ENCODE measurements at regions not wholly inside any gene's neighbourhood (a gene's known extent, or its start where the extent isn't known, plus 50 kb on each side); places are given as distances from the start of the nearest gene placed in this dataset.

DNA sequence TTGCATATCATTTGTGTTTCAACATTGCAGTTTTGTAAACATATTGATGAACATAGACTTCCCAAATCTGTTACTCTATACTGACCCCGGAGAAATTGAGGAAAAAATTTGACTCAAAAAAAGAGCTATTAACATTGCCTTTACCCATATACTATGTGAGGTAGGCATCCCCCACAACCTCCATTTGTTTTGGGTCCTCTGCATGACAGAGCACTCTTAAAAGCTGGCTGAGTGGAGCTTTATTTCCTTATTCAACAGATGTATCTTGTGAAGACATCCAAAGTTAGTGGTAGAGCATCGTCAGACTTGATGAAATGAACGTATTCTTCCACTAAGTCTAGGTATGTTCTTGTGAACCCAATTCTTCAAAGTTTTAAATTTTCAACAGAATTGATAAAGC is 310.5 kb downstream of the CDH9 start:
- no peak overlapping the region for H2BK120ac ChIP-seq (ENCODE audit: low read depth, low read length, poor library complexity, severe bottlenecking)
- no peaks in the 10 kb centered on the region for H3K9me3 ChIP-seq (ENCODE audit: control insufficient read depth, low read depth, low read length)
- H4K91ac ChIP-seq (ENCODE audit: insufficient read length, low read depth, low read length), result no peak overlapping the region
- H3K9ac ChIP-seq (ENCODE audit: extremely low read depth, insufficient read length, low read length), result no peak overlapping the region
- H3K79me1 ChIP-seq (ENCODE audit: insufficient read depth, low read depth, low read length, poor library complexity, severe bottlenecking), result no peaks in the 10 kb centered on the region
- no peaks in the 10 kb centered on the region for H3K23me2 ChIP-seq (ENCODE audit: insufficient read length, low read depth, low read length, poor library complexity, severe bottlenecking)
- H3K27ac ChIP-seq (ENCODE audit: insufficient read length, low read depth, low read length), result no peak overlapping the region
- Mint-ChIP-seq H3K4me3 (no peak overlapping the region), H3K36me3 (ENCODE audit: insufficient read depth in 1 of 3, low read depth in 3 of 3) (peaks cover 0 to 2% (median 0%) of the 10 kb centered on the region in 3 experiments; a peak in 2 of 7 replicates), H3K4me1 (peaks cover 7 to 8% of the 10 kb centered on the region in 2 experiments), H3K27ac (peak overlapping the region in 1 of 3 experiments; percentile 26; a peak in 2 of 7 replicates), H3K27me3 (ENCODE audit: low read depth) (no peaks in the 10 kb centered on the region), H3K9me3 (no peaks in the 10 kb centered on the region; a peak in 1 of 5 replicates)
- H3K27me3 ChIP-seq (ENCODE audit: insufficient read depth, low read length), result no peaks in the 10 kb centered on the region
- H3K4ac ChIP-seq (ENCODE audit: low read depth, low read length), result no peak overlapping the region
- no peak overlapping the region for H4K5ac ChIP-seq (ENCODE audit: insufficient read length, low read depth, low read length)
- H2AK5ac ChIP-seq (ENCODE audit: insufficient read length, low read length), result no peak overlapping the region
- no peak overlapping the region for H2BK15ac ChIP-seq (ENCODE audit: low read depth, low read length)
- no peak overlapping the region for H3K4me2 ChIP-seq (ENCODE audit: insufficient read depth, insufficient read length, low read length)
- H3K79me2 ChIP-seq (ENCODE audit: insufficient read depth, low read length), result no peaks in the 10 kb centered on the region
- TF ChIP-seq, protein P1, sequence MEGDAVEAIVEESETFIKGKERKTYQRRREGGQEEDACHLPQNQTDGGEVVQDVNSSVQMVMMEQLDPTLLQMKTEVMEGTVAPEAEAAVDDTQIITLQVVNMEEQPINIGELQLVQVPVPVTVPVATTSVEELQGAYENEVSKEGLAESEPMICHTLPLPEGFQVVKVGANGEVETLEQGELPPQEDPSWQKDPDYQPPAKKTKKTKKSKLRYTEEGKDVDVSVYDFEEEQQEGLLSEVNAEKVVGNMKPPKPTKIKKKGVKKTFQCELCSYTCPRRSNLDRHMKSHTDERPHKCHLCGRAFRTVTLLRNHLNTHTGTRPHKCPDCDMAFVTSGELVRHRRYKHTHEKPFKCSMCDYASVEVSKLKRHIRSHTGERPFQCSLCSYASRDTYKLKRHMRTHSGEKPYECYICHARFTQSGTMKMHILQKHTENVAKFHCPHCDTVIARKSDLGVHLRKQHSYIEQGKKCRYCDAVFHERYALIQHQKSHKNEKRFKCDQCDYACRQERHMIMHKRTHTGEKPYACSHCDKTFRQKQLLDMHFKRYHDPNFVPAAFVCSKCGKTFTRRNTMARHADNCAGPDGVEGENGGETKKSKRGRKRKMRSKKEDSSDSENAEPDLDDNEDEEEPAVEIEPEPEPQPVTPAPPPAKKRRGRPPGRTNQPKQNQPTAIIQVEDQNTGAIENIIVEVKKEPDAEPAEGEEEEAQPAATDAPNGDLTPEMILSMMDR (conservative IDR thresholded peaks at IDR 0.05), result no peak
- no peak overlapping the region for H2BK12ac ChIP-seq (ENCODE audit: insufficient read length, low read depth, low read length)
- no peak overlapping the region for H3K23ac ChIP-seq (ENCODE audit: insufficient read length, low read depth, low read length)
- no peaks in the 10 kb centered on the region for H3K4me1 ChIP-seq (ENCODE audit: insufficient read depth, low read length)
- no peak overlapping the region for H2BK5ac ChIP-seq (ENCODE audit: insufficient read length, low read length)
- no peak overlapping the region for H2BK20ac ChIP-seq (ENCODE audit: low read depth, low read length, poor library complexity, severe bottlenecking)
- no peak for DNase-seq
- no CpG with 5 or more reads among the region's 3 CpGs for WGBS (ENCODE audit: extremely low coverage, insufficient read length, low lambda C conversion rate)
- no peak overlapping the region for H3T11ph ChIP-seq (ENCODE audit: low read length)
- H3K56ac ChIP-seq (ENCODE audit: insufficient read length, low read depth, low read length), result no peak overlapping the region
- H4K8ac ChIP-seq (replicated peaks; ENCODE audit: insufficient read length, low read depth, low read length), result no peak overlapping the region
- H4K20me1 ChIP-seq (ENCODE audit: control insufficient read depth, insufficient read depth, insufficient read length), result no peaks in the 10 kb centered on the region
- H3K14ac ChIP-seq (ENCODE audit: insufficient read depth, low read length), result no peak overlapping the region
- H2AFZ ChIP-seq (ENCODE audit: low read length), result no peak overlapping the region
- H3K18ac ChIP-seq (ENCODE audit: insufficient read length, low read depth, low read length), result no peak overlapping the region
